ENCODE measurements at regions not wholly inside any gene's neighbourhood (a gene's known extent, or its start where the extent isn't known, plus 50 kb on each side); places are given as distances from the start of the nearest gene placed in this dataset.

GRCh38 chr13:26967119-26968038 is 204.2 kb downstream of the USP12 start:
- Histone ChIP-seq H3K4me3 (ENCODE audit: low read length) (no peak overlapping the region), H3K36me3 (ENCODE audit: insufficient read depth, low read length) (no peaks in the 10 kb centered on the region), H3K4me1 (ENCODE audit: insufficient read depth, low read length) (no peaks in the 10 kb centered on the region), H3K27me3 (ENCODE audit: insufficient read depth, low read length) (peaks cover 28% of the 10 kb centered on the region), H3K9me3 (ENCODE audit: low read length) (no peaks in the 10 kb centered on the region), H2AFZ (ENCODE audit: low read depth, low read length) (no peak overlapping the region)

- Histone ChIP-seq H3K27me3 (ENCODE audit: insufficient read depth, low read length) (peaks cover 32% of the 10 kb centered on the region), H3K36me3 (ENCODE audit: insufficient read depth, low read length) (no peaks in the 10 kb centered on the region), H2AFZ (ENCODE audit: low read depth, low read length) (no peak overlapping the region), H3K4me1 (ENCODE audit: insufficient read depth, low read length) (no peaks in the 10 kb centered on the region), H3K9me3 (ENCODE audit: low read length) (no peaks in the 10 kb centered on the region), H3K4me3 (ENCODE audit: low read length) (no peak overlapping the region)
These were observed 204.9 kb downstream of the USP12 start for GRCh38 chr13:26966701-26967080.

- Histone ChIP-seq H3K36me3 (ENCODE audit: insufficient read depth, low read length) (no peaks in the 10 kb centered on the region), H2AFZ (ENCODE audit: low read depth, low read length) (no peak overlapping the region), H3K4me3 (ENCODE audit: low read length) (no peak overlapping the region), H3K4me1 (ENCODE audit: insufficient read depth, low read length) (no peaks in the 10 kb centered on the region), H3K27me3 (ENCODE audit: insufficient read depth, low read length) (peaks cover 32% of the 10 kb centered on the region), H3K9me3 (ENCODE audit: low read length) (no peaks in the 10 kb centered on the region)
These were observed 205.5 kb downstream of the USP12 start for GRCh38 chr13:26965952-26966700.

- peaks cover 32% of the 10 kb centered on the region for H3K27me3 ChIP-seq (ENCODE audit: insufficient read depth, low read length)
- no peaks in the 10 kb centered on the region for H3K9me3 ChIP-seq (ENCODE audit: low read length)
- H3K36me3 ChIP-seq (ENCODE audit: insufficient read depth, low read length): no peaks in the 10 kb centered on the region
- no peak overlapping the region for H3K4me3 ChIP-seq (ENCODE audit: low read length)
- H2AFZ ChIP-seq (ENCODE audit: low read depth, low read length): no peak overlapping the region
- H3K4me1 ChIP-seq (ENCODE audit: insufficient read depth, low read length): no peaks in the 10 kb centered on the region
These were observed 204.0 kb upstream of the GPR12 start for GRCh38 chr13:26964278-26965250.

- no peaks in the 10 kb centered on the region for H3K9me3 ChIP-seq (ENCODE audit: low read length)
- H3K4me1 ChIP-seq (ENCODE audit: insufficient read depth, low read length): no peaks in the 10 kb centered on the region
- H3K36me3 ChIP-seq (ENCODE audit: insufficient read depth, low read length): no peaks in the 10 kb centered on the region
These were observed 202.1 kb upstream of the GPR12 start for GRCh38 chr13:26962671-26963070.

GRCh38 chr13:26961890-26962615 is 201.5 kb upstream of the GPR12 start:
- Histone ChIP-seq H3K9me3 (ENCODE audit: low read length) (no peaks in the 10 kb centered on the region), H3K27me3 (ENCODE audit: insufficient read depth, low read length) (peaks cover 18% of the 10 kb centered on the region), H3K4me3 (ENCODE audit: low read length) (no peak overlapping the region), H3K4me1 (ENCODE audit: insufficient read depth, low read length) (no peaks in the 10 kb centered on the region), H2AFZ (ENCODE audit: low read depth, low read length) (no peak overlapping the region), H3K36me3 (ENCODE audit: insufficient read depth, low read length) (no peaks in the 10 kb centered on the region)

More at GRCh38 chr13:26962671-26963070, 202.1 kb upstream of the GPR12 start:
- Histone ChIP-seq H3K4me3 (ENCODE audit: low read length) (no peak overlapping the region), H3K27me3 (ENCODE audit: insufficient read depth, low read length) (peaks cover 21% of the 10 kb centered on the region), H2AFZ (ENCODE audit: low read depth, low read length) (no peak overlapping the region)

GRCh38 chr13:26957182-26957581 is 196.6 kb upstream of the GPR12 start:
- H2AFZ ChIP-seq (ENCODE audit: low read depth, low read length): no peak overlapping the region
- H3K27me3 ChIP-seq (ENCODE audit: insufficient read depth, low read length): peaks cover 9% of the 10 kb centered on the region
- no peaks in the 10 kb centered on the region for H3K4me1 ChIP-seq (ENCODE audit: insufficient read depth, low read length)
- no peaks in the 10 kb centered on the region for H3K36me3 ChIP-seq (ENCODE audit: insufficient read depth, low read length)
- H3K4me3 ChIP-seq (ENCODE audit: low read length): no peak overlapping the region
- H3K9me3 ChIP-seq (ENCODE audit: low read length): no peaks in the 10 kb centered on the region

GRCh38 chr13:26956522-26957142 is 196.0 kb upstream of the GPR12 start:
- Histone ChIP-seq H3K27me3 (ENCODE audit: insufficient read depth, low read length) (peaks cover 6% of the 10 kb centered on the region), H3K4me1 (ENCODE audit: insufficient read depth, low read length) (no peaks in the 10 kb centered on the region)

GRCh38 chr13:26954976-26955375 is 194.4 kb upstream of the GPR12 start:
- H3K27me3 ChIP-seq (ENCODE audit: insufficient read depth, low read length): peaks cover 6% of the 10 kb centered on the region
- H3K4me1 ChIP-seq (ENCODE audit: insufficient read depth, low read length): no peaks in the 10 kb centered on the region
- H3K9me3 ChIP-seq (ENCODE audit: low read length): no peaks in the 10 kb centered on the region
- H3K4me3 ChIP-seq (ENCODE audit: low read length): no peak overlapping the region
- H3K36me3 ChIP-seq (ENCODE audit: insufficient read depth, low read length): no peaks in the 10 kb centered on the region
- no peak overlapping the region for H2AFZ ChIP-seq (ENCODE audit: low read depth, low read length)

More at GRCh38 chr13:26956522-26957142, 196.0 kb upstream of the GPR12 start:
- no peak overlapping the region for H3K4me3 ChIP-seq (ENCODE audit: low read length)
- H3K9me3 ChIP-seq (ENCODE audit: low read length): no peaks in the 10 kb centered on the region
- no peaks in the 10 kb centered on the region for H3K36me3 ChIP-seq (ENCODE audit: insufficient read depth, low read length)
- no peak overlapping the region for H2AFZ ChIP-seq (ENCODE audit: low read depth, low read length)

- Histone ChIP-seq H3K27me3 (ENCODE audit: insufficient read depth, low read length) (peaks cover 6% of the 10 kb centered on the region), H3K36me3 (ENCODE audit: insufficient read depth, low read length) (no peaks in the 10 kb centered on the region), H3K4me3 (ENCODE audit: low read length) (no peak overlapping the region), H3K9me3 (ENCODE audit: low read length) (no peaks in the 10 kb centered on the region), H2AFZ (ENCODE audit: low read depth, low read length) (no peak overlapping the region), H3K4me1 (ENCODE audit: insufficient read depth, low read length) (no peaks in the 10 kb centered on the region)
These were observed 192.7 kb upstream of the GPR12 start for GRCh38 chr13:26953291-26953690.

- H3K27me3 ChIP-seq (ENCODE audit: insufficient read depth, low read length): peaks cover 6% of the 10 kb centered on the region
These were observed 192.1 kb upstream of the GPR12 start for GRCh38 chr13:26952551-26953143.

More at GRCh38 chr13:26952551-26953143, 192.1 kb upstream of the GPR12 start:
- no peaks in the 10 kb centered on the region for H3K36me3 ChIP-seq (ENCODE audit: insufficient read depth, low read length)
- no peaks in the 10 kb centered on the region for H3K4me1 ChIP-seq (ENCODE audit: insufficient read depth, low read length)
- no peak overlapping the region for H2AFZ ChIP-seq (ENCODE audit: low read depth, low read length)
- H3K4me3 ChIP-seq (ENCODE audit: low read length): no peak overlapping the region
- H3K9me3 ChIP-seq (ENCODE audit: low read length): no peaks in the 10 kb centered on the region
